ENCODE measurements at regions not wholly inside any gene's neighbourhood (a gene's known extent, or its start where the extent isn't known, plus 50 kb on each side); places are given as distances from the start of the nearest gene placed in this dataset.

DNA sequence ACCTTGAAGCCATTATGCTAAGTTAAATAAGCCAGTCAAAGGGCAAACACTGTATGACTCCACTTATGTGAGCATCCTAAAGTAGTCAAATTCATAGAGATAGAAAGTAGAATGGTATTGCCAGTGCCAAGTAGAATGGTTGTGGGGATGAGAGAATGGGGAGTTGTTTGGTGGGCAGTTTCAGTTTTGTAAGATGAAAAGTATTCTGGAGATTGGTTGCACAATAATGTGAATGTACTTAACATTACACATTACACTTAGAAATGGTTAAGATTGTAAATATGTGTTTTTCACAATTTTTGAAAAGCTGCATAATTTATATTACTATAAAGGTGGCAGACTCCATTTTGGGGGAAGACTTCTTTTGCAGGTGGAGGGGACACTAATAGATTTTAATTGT lies 51.3 kb upstream of the CARMIL1 start:
- peaks cover 5% of the 10 kb centered on the region for H3K27me3 ChIP-seq (ENCODE audit: control insufficient read depth, insufficient read depth, low read length)
- Mint-ChIP-seq H3K36me3 (no peaks in the 10 kb centered on the region), H3K9me3 (no peaks in the 10 kb centered on the region), H3K27me3 (no peaks in the 10 kb centered on the region), H3K27ac (no peak overlapping the region), H3K4me1 (peaks cover 4 to 10% (median 7%) of the 10 kb centered on the region in 4 donors), H3K4me3 (no peak overlapping the region)
- no peak for ATAC-seq (ENCODE audit: low read depth in 2 of 2)
- no peak for DNase-seq
- no peaks in the 10 kb centered on the region for H3K36me3 ChIP-seq (ENCODE audit: control insufficient read depth, insufficient read depth, low read length)
- H3K4me3 ChIP-seq (ENCODE audit: low read depth, low read length) = no peak overlapping the region
- no peak overlapping the region for H3K27ac ChIP-seq (ENCODE audit: insufficient read depth, low read length, poor library complexity, severe bottlenecking)
- no peaks in the 10 kb centered on the region for H3K4me1 ChIP-seq (ENCODE audit: control insufficient read depth, insufficient read depth, low read length, poor library complexity, severe bottlenecking)
- H3K9me3 ChIP-seq (ENCODE audit: control insufficient read depth in 2 of 2, low read length in 2 of 2) = no peaks in the 10 kb centered on the region
